Aorta (tissue), 5 donors: ENCODE measurements at regions not wholly inside any gene's neighbourhood (a gene's known extent, or its start where the extent isn't known, plus 50 kb on each side); places are given as distances from the start of the nearest gene placed in this dataset.

ENCODE experiments used
- ATAC-seq: fragments of 200-7000 bp; cut with Tn5 transposase; one replicate; pipeline ENCODE4 v1.9.1; 2022; ENCODE audit warnings: moderate library complexity; ENCODE audit not compliant: low FRiP score
- DNase-seq, 2 donors: peaks; one replicate each; pipeline ENCODE4 v3.0.0-alpha.2; 2020
- H3K27ac ChIP-seq, 2 donors: one replicate each; pipeline ENCODE4 v1.5.1; 2013; ENCODE audit warnings: low read length in 2 of 2, mild to moderate bottlenecking in 2 of 2, moderate library complexity in 2 of 2, control low read depth in 1 of 2, inconsistent platforms in 1 of 2, low read depth in 1 of 2
- H3K27me3 ChIP-seq, 2 donors: one replicate each; pipeline ENCODE4 v1.6.1; 2013; ENCODE audit warnings: control low read depth in 1 of 2, low read length in 1 of 2, mild to moderate bottlenecking in 1 of 2, moderate library complexity in 1 of 2; ENCODE audit not compliant: insufficient read depth in 2 of 2, control insufficient read depth in 1 of 2
- H3K36me3 ChIP-seq, 2 donors: one replicate each; pipeline ENCODE4 v1.6.1; 2013; ENCODE audit warnings: control low read depth in 1 of 2, low read length in 1 of 2, mild to moderate bottlenecking in 1 of 2; ENCODE audit not compliant: insufficient read depth in 2 of 2, control insufficient read depth in 1 of 2
- H3K4me1 ChIP-seq, 2 donors: one replicate each; pipeline ENCODE4 v1.6.1; 2013; ENCODE audit warnings: low read length in 2 of 2, control low read depth in 1 of 2, mild to moderate bottlenecking in 1 of 2, moderate library complexity in 1 of 2; ENCODE audit not compliant: insufficient read depth in 2 of 2, control insufficient read depth in 1 of 2
- H3K4me3 ChIP-seq, 2 donors: one replicate each; pipeline ENCODE4 v1.5.1; 2013; ENCODE audit warnings: low read length in 2 of 2, control low read depth in 1 of 2, mild to moderate bottlenecking in 1 of 2
- H3K9me3 ChIP-seq: one replicate; pipeline ENCODE4 v1.6.1; 2013; ENCODE audit warnings: mild to moderate bottlenecking, low read length; ENCODE audit not compliant: control insufficient read depth
- WGBS, 2 donors: extraction: QIAGEN DNeasy Blood & Tissue Kit; methylation state at CpG; one replicate each; pipeline ENCODE4 v1.1.7; 2013; 5-methylcytosine and 5-hydroxymethylcytosine counted together
- intact Hi-C, 2 donors: fragments of 100-400 bp; cut with DNase I; formaldehyde crosslinking; loops; one replicate each; pipeline versions ENCODE4 v1.14.2 to v1.15.0; 2022
- donor health status: healthy with polysubstance abuse.
- donor health status: Bipolar disorder and iron deficiency.
- donor health status: DM: no; HTN: no; CAD: no.
- donor health status: DM: no; HTN: no; CAD: no.
- donor health status: DM: yes; HTN: yes; CAD: no.

GRCh38 chr3:144096016-144096415 is 124.4 kb downstream of the DIPK2A start:
- no peaks in the 10 kb centered on the region for H3K36me3 ChIP-seq
- H3K27ac ChIP-seq: no peak overlapping the region
- H3K4me3 ChIP-seq: no peak overlapping the region
- H3K4me1 ChIP-seq: no peaks in the 10 kb centered on the region
- intact Hi-C loops: no loop called here
- peaks cover 3% of the 10 kb centered on the region for H3K9me3 ChIP-seq
- DNase-seq (no peak), ATAC-seq (no peak)
- H3K27me3 ChIP-seq: no peaks in the 10 kb centered on the region
- 98 to 99% methylated on average over 3 of the region's 3 CpGs for WGBS, 2 donors

GRCh38 chr3:144097163-144097562 is 125.5 kb downstream of the DIPK2A start:
- no peak for ATAC-seq
- DNase-seq: no peak
- Histone ChIP-seq H3K4me1 (no peaks in the 10 kb centered on the region), H3K9me3 (peaks cover 3% of the 10 kb centered on the region), H3K4me3 (no peak overlapping the region), H3K27ac (no peak overlapping the region), H3K27me3 (no peaks in the 10 kb centered on the region), H3K36me3 (no peaks in the 10 kb centered on the region)
- WGBS, 2 donors: 85 to 95% methylated on average over 2 of the region's 2 CpGs
- intact Hi-C loops: no loop called here

DNA sequence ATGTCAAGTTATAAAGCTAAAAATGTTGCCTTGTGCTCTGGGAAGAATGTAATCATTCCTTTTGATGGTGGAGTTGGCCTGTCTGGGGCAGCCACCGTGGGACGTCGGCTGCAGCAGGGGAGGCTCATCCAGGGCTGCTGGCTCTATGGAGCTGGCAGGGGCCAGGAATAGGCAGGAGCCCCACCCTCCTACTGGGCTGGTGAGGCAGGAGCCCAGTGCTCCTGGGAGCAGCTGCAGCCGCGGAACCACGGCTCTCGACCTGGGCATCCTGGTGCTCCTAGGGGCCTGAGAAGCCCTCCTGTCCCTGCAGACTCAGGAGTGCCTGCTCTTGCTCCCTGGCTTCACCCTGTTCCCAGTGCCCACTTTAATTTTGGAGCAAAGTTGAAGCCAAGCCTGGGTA is 127.1 kb downstream of the DIPK2A start:
- Histone ChIP-seq H3K27me3 (no peaks in the 10 kb centered on the region), H3K4me3 (no peak overlapping the region), H3K4me1 (no peaks in the 10 kb centered on the region), H3K9me3 (peaks cover 3% of the 10 kb centered on the region), H3K36me3 (no peaks in the 10 kb centered on the region), H3K27ac (no peak overlapping the region)
- no peak for DNase-seq
- ATAC-seq: no peak
- 86 to 93% methylated on average over 7 of the region's 7 CpGs for WGBS, 2 donors
- intact Hi-C loops: no loop called here

DNA sequence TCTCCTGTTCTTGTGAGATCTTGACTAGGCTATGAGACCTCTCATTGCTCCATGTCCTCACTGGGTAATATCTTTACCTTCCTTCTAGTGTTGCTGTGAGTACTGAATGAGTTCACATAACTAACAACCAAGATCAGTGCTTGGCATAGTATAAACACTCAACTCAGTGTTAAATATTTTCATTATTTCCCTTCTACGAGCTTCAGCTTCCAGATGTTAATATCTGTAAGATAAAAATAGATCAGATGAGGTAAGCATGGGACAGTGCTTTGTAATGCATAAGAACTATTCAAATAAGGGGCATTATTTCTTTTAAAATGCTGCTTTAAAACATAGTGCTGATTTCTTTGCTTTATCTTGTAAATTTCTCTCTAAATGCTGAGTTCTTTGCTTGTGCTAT is 130.8 kb downstream of the DIPK2A start:
- intact Hi-C loops: no loop called here
- WGBS, 2 donors: 3 to 7% methylated on average over 1 of the region's 1 CpG
- ATAC-seq (no peak), DNase-seq (no peak)
- H3K36me3 ChIP-seq: no peaks in the 10 kb centered on the region
- H3K4me3 ChIP-seq: no peak overlapping the region
- peaks cover 0 to 3% of the 10 kb centered on the region in 2 donors for H3K4me1 ChIP-seq
- H3K27ac ChIP-seq: no peak overlapping the region
- no peaks in the 10 kb centered on the region for H3K27me3 ChIP-seq
- peaks cover 3% of the 10 kb centered on the region for H3K9me3 ChIP-seq

GRCh38 chr3:144104186-144104585 is 132.6 kb downstream of the DIPK2A start:
- H3K9me3 ChIP-seq: peaks cover 3% of the 10 kb centered on the region
- H3K36me3 ChIP-seq: no peaks in the 10 kb centered on the region
- DNase-seq (no peak), ATAC-seq (no peak)
- peaks cover 0 to 3% of the 10 kb centered on the region in 2 donors for H3K4me1 ChIP-seq
- WGBS, 2 donors: 5% methylated on average over 3 of the region's 3 CpGs
- no peaks in the 10 kb centered on the region for H3K27me3 ChIP-seq
- intact Hi-C loops: no loop called here
- no peak overlapping the region for H3K27ac ChIP-seq
- no peak overlapping the region for H3K4me3 ChIP-seq

DNA sequence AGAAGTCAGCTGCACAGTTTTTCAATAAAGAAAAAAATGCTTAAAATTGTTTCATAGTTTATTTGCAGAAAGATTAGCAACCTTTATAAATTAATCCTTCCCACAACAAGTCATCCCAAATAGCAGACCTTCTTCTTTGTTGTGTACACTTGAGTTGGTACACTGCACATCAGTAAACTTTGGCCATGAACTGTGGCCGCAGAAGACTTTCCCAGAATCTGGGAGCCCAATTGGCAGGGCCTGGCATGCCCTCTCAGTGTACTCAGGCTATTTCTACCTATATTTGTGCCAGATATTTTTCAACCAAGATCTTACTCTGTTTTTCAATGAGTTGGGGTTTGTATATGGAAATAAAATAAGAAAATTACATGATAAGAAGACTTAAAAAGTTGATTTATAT is 133.1 kb downstream of the DIPK2A start:
- Histone ChIP-seq H3K27me3 (no peaks in the 10 kb centered on the region), H3K4me3 (no peak overlapping the region), H3K4me1 (peaks cover 0 to 3% of the 10 kb centered on the region in 2 donors), H3K36me3 (no peaks in the 10 kb centered on the region), H3K27ac (no peak overlapping the region), H3K9me3 (peaks cover 3% of the 10 kb centered on the region)
- WGBS, 2 donors: 0 to 22% methylated on average over 1 of the region's 1 CpG
- ATAC-seq (no peak), DNase-seq (no peak)
- intact Hi-C loops: no loop called here

DNA sequence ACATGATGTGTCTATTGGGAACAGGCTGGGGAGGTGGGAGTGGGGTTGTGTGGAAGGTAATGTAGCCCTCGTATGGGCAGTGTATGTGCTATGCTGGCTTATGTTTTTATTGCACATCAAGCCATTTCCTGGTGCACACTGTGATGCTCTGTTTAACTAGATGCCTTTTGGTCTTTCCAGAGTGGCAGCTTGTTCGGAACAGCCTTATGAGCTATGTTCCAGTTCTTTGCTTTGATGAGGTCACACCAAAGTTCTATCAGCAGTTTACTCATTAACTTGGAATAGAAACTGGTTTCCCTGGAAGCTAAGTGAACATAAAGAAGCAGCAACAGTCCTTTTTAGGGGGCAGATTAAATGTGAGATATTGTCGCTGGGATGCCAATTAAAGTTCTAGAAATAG is 133.9 kb downstream of the DIPK2A start:
- intact Hi-C loops: no loop called here
- ATAC-seq (peak; percentile 23), DNase-seq (no peak)
- no peaks in the 10 kb centered on the region for H3K27me3 ChIP-seq
- H3K4me1 ChIP-seq: peaks cover 0 to 3% of the 10 kb centered on the region in 2 donors
- H3K4me3 ChIP-seq: no peak overlapping the region
- H3K36me3 ChIP-seq: no peaks in the 10 kb centered on the region
- no peak overlapping the region for H3K27ac ChIP-seq
- H3K9me3 ChIP-seq: no peaks in the 10 kb centered on the region
- WGBS, 2 donors: 28 to 32% methylated on average over 3 of the region's 3 CpGs

DNA sequence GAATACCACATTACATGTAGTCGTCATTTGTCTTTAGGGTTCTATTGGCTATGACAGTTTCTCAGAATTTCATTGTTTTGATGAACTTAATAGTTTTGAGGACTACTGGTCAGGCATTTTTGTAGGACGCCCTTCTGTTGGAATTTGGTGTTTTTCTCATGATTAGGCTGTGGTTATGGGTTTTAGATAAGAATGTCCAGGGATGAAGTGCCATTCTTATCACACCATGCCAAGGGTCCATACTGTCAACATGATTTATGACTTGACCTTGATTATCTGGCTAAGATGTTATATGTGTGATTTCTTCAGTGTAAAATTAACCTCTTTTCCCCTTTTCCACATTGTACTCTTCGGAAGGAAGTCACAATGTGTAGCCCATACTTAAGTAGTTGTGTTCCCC is 135.3 kb downstream of the DIPK2A start:
- H3K9me3 ChIP-seq: no peaks in the 10 kb centered on the region
- DNase-seq: no peak
- H3K36me3 ChIP-seq: no peaks in the 10 kb centered on the region
- ATAC-seq: no peak
- no peak overlapping the region for H3K27ac ChIP-seq
- peaks cover 0 to 3% of the 10 kb centered on the region in 2 donors for H3K4me1 ChIP-seq
- intact Hi-C loops: no loop called here
- WGBS, 2 donors: 28 to 38% methylated on average over 3 of the region's 3 CpGs
- H3K27me3 ChIP-seq: no peaks in the 10 kb centered on the region
- no peak overlapping the region for H3K4me3 ChIP-seq

DNA sequence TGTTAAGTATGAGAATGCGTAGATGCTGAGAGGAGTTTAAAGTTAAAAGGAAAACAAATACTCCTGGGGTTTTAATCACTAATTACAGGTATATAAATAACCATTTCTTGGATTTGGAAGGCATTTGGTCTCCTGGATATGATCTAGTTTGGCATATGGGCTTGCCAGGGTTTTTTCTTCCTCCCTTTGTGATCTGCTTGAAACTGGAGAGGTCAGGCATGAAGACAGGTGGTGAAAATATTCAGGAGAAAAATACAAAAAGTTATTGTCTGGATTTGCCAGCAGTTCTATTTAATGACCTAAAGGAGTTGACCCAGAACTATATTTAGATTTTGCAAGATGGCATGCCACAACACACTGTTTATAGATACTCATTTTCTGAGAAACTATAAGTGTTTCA is 136.3 kb downstream of the DIPK2A start:
- Histone ChIP-seq H3K4me1 (peaks cover 0 to 3% of the 10 kb centered on the region in 2 donors), H3K36me3 (no peaks in the 10 kb centered on the region), H3K27ac (no peak overlapping the region), H3K4me3 (no peak overlapping the region), H3K9me3 (no peaks in the 10 kb centered on the region), H3K27me3 (no peaks in the 10 kb centered on the region)
- intact Hi-C loops: no loop called here
- 92 to 93% methylated on average over 1 of the region's 1 CpG for WGBS, 2 donors
- DNase-seq (no peak), ATAC-seq (no peak)
